DOHH2 (cell line): ENCODE measurements at regions not wholly inside any gene's neighbourhood (a gene's known extent, or its start where the extent isn't known, plus 50 kb on each side); places are given as distances from the start of the nearest gene placed in this dataset.

Experiments
- H3F3A ChIP-seq: fragments of 200-600 bp; sonication (generic), shearing (Covaris generic); 2 replicates; pipeline ENCODE4 v1.6.0; 2016; ENCODE audit warnings: antibody characterized with exemption, mild to moderate bottlenecking; ENCODE audit not compliant: control insufficient read depth, insufficient read depth
- H3K27ac ChIP-seq: fragments of 200-600 bp; sonication (generic); 2 replicates; pipeline ENCODE4 v1.5.1; 2014; ENCODE audit warnings: low read depth, mild to moderate bottlenecking, low read length, moderate library complexity
- H3K27me3 ChIP-seq: fragments of 200-600 bp; sonication (generic); 2 replicates; pipeline ENCODE4 v1.6.1; 2014; ENCODE audit warnings: mild to moderate bottlenecking, low read length, mixed read lengths; ENCODE audit not compliant: control insufficient read depth
- H3K36me3 ChIP-seq: fragments of 200-600 bp; sonication (generic); 2 replicates; pipeline ENCODE4 v1.6.1; 2014; ENCODE audit warnings: mild to moderate bottlenecking, low read length, moderate library complexity, mixed read lengths; ENCODE audit not compliant: control insufficient read depth
- H3K4me1 ChIP-seq: fragments of 200-600 bp; sonication (generic); 2 replicates; pipeline ENCODE4 v1.6.1; 2014; ENCODE audit warnings: mild to moderate bottlenecking, low read length, mixed read lengths; ENCODE audit not compliant: control insufficient read depth
- H3K4me2 ChIP-seq: fragments of 200-600 bp; sonication (generic); 2 replicates; pipeline ENCODE4 v1.6.0; 2014; ENCODE audit warnings: mild to moderate bottlenecking, low read length, moderate library complexity
- H3K4me3 ChIP-seq: fragments of 200-600 bp; sonication (generic); 2 replicates; pipeline ENCODE4 v1.5.1; 2014; ENCODE audit warnings: mild to moderate bottlenecking, low read length, mixed read lengths
- H3K79me2 ChIP-seq: fragments of 200-600 bp; sonication (generic); 2 replicates; pipeline ENCODE4 v1.6.1; 2014; ENCODE audit warnings: mild to moderate bottlenecking, low read length, mixed read lengths; ENCODE audit not compliant: control insufficient read depth
- H3K9me2 ChIP-seq: fragments of 200-600 bp; sonication (generic); replicated peaks from 2 replicates; pipeline ENCODE4 v1.6.1; 2014; ENCODE audit warnings: mild to moderate bottlenecking, low read length, mixed read lengths; ENCODE audit not compliant: control insufficient read depth
- H3K9me3 ChIP-seq: fragments of 200-600 bp; sonication (generic); 2 replicates; pipeline ENCODE4 v1.6.1; 2014; ENCODE audit warnings: antibody characterized with exemption, low read length, mixed read lengths; ENCODE audit not compliant: control insufficient read depth, insufficient read depth
- H4K20me1 ChIP-seq: fragments of 200-600 bp; sonication (generic); 2 replicates; pipeline ENCODE4 v1.6.0; 2014; ENCODE audit warnings: low read depth, mild to moderate bottlenecking, antibody characterized with exemption, low read length, moderate library complexity; ENCODE audit not compliant: control insufficient read depth, insufficient read depth
- CTCF ChIP-seq: fragments of 200-600 bp; sonication (generic); IDR thresholded peaks from one replicate; pipeline ENCODE4 v1.5.1; 2014; ENCODE audit warnings: antibody characterized with exemption, mild to moderate bottlenecking, low read depth, low read length; ENCODE audit not compliant: poor library complexity, severe bottlenecking
- EZH2phosphoT487 ChIP-seq: fragments of 200-600 bp; sonication (generic); IDR thresholded peaks from 2 replicates; pipeline ENCODE4 v1.6.1; 2017; ENCODE audit warnings: borderline replicate concordance, mild to moderate bottlenecking, antibody characterized with exemption, low read length, moderate library complexity, mixed read lengths

- Histone ChIP-seq H3K9me2 (no peaks in the 10 kb centered on the region), H3K36me3 (no peaks in the 10 kb centered on the region), H3K4me3 (no peak overlapping the region), H3K79me2 (no peaks in the 10 kb centered on the region), H3K27me3 (no peaks in the 10 kb centered on the region), H3K4me2 (no peak overlapping the region), H3F3A (no peaks in the 10 kb centered on the region), H4K20me1 (no peaks in the 10 kb centered on the region), H3K27ac (no peak overlapping the region), H3K4me1 (no peaks in the 10 kb centered on the region), H3K9me3 (no peaks in the 10 kb centered on the region)
- TF ChIP-seq EZH2phosphoT487 (no peak), CTCF (no peak)
Observed at GRCh38 chr5:89991592-89991991, 418.0 kb downstream of the CETN3 start.

- H3K9me2 ChIP-seq = no peaks in the 10 kb centered on the region
- H3K4me1 ChIP-seq = no peaks in the 10 kb centered on the region
- H3K4me3 ChIP-seq = no peak overlapping the region
- TF ChIP-seq CTCF = no peak
- no peak for TF ChIP-seq EZH2phosphoT487
- no peaks in the 10 kb centered on the region for H3K9me3 ChIP-seq
- no peaks in the 10 kb centered on the region for H3K27me3 ChIP-seq
- H4K20me1 ChIP-seq = no peaks in the 10 kb centered on the region
- no peaks in the 10 kb centered on the region for H3K36me3 ChIP-seq
- no peaks in the 10 kb centered on the region for H3K79me2 ChIP-seq
- H3K27ac ChIP-seq = no peak overlapping the region
- H3F3A ChIP-seq = no peaks in the 10 kb centered on the region
- no peak overlapping the region for H3K4me2 ChIP-seq
Observed at GRCh38 chr5:89989776-89990175, 419.8 kb downstream of the CETN3 start.

GRCh38 chr5:89988998-89989655, 420.4 kb downstream of the CETN3 start:
- Histone ChIP-seq H3K9me2 (no peaks in the 10 kb centered on the region), H3K9me3 (no peaks in the 10 kb centered on the region), H4K20me1 (no peaks in the 10 kb centered on the region), H3K27me3 (no peaks in the 10 kb centered on the region), H3K4me2 (no peak overlapping the region), H3F3A (no peaks in the 10 kb centered on the region), H3K79me2 (no peaks in the 10 kb centered on the region), H3K27ac (no peak overlapping the region), H3K4me1 (no peaks in the 10 kb centered on the region), H3K36me3 (no peaks in the 10 kb centered on the region), H3K4me3 (no peak overlapping the region)
- TF ChIP-seq CTCF = no peak
- TF ChIP-seq EZH2phosphoT487 = no peak
